ENCODE measurements at regions not wholly inside any gene's neighbourhood (a gene's known extent, or its start where the extent isn't known, plus 50 kb on each side); places are given as distances from the start of the nearest gene placed in this dataset.

- H3K27me3 Mint-ChIP-seq = peaks cover 34% of the 10 kb centered on the region
- no peak overlapping the region for H3K27ac Mint-ChIP-seq
- no peak for TF ChIP-seq CTCF (IDR thresholded peaks at IDR 0.05; ENCODE audit: unreplicated experiment)
- DNase-seq (ENCODE audit: low spot score, unreplicated experiment) = no peak
- H3K4me3 Mint-ChIP-seq (ENCODE audit: low read depth) = no peak overlapping the region
- H3K9me3 Mint-ChIP-seq (ENCODE audit: low read depth) = no peaks in the 10 kb centered on the region
- no peaks in the 10 kb centered on the region for H3K4me1 Mint-ChIP-seq (ENCODE audit: low read depth)
- H3K36me3 Mint-ChIP-seq (ENCODE audit: insufficient read depth) = no peaks in the 10 kb centered on the region
Observed at GRCh38 chr1:29889776-29890175, 653.5 kb downstream of the PTPRU start.

DNA sequence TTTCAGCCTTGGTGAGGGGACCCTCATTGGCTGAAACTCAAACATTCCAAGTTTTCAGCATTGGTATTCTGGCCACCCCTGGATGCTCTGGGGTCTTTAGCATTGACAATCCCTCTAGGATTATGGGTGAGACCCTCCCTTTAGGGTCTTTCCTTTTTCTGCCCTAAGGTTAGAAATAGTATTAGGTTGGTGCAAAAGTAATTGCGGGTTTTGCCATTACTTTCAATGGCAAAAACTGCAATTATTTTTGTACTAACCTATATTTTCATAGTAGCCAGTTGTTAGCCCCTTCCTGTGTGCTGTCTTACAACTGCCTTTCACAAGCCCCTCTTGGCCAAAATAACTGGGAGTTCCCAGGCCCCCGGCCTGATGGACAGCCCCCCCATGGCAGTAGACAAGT, 648.4 kb downstream of the PTPRU start:
- H3K4me3 Mint-ChIP-seq (ENCODE audit: low read depth) = no peak overlapping the region
- no peaks in the 10 kb centered on the region for H3K36me3 Mint-ChIP-seq (ENCODE audit: insufficient read depth)
- no peaks in the 10 kb centered on the region for H3K9me3 Mint-ChIP-seq (ENCODE audit: low read depth)
- no peak overlapping the region for H3K27ac Mint-ChIP-seq
- peaks cover 13% of the 10 kb centered on the region for H3K27me3 Mint-ChIP-seq
- no peak for TF ChIP-seq CTCF (IDR thresholded peaks at IDR 0.05; ENCODE audit: unreplicated experiment)
- H3K4me1 Mint-ChIP-seq (ENCODE audit: low read depth) = no peaks in the 10 kb centered on the region
- no peak for DNase-seq (ENCODE audit: low spot score, unreplicated experiment)

- Mint-ChIP-seq H3K9me3 (ENCODE audit: low read depth) (no peaks in the 10 kb centered on the region), H3K27ac (no peak overlapping the region)
- no peak for TF ChIP-seq CTCF (IDR thresholded peaks at IDR 0.05; ENCODE audit: unreplicated experiment)
Observed at GRCh38 chr1:29883986-29884385, 647.7 kb downstream of the PTPRU start.

GRCh38 chr1:29883411-29883832, 647.1 kb downstream of the PTPRU start:
- Mint-ChIP-seq H3K27me3 (peaks cover 11% of the 10 kb centered on the region), H3K4me3 (ENCODE audit: low read depth) (no peak overlapping the region), H3K4me1 (ENCODE audit: low read depth) (no peaks in the 10 kb centered on the region), H3K36me3 (ENCODE audit: insufficient read depth) (no peaks in the 10 kb centered on the region), H3K27ac (no peak overlapping the region), H3K9me3 (ENCODE audit: low read depth) (no peaks in the 10 kb centered on the region)
- no peak for TF ChIP-seq CTCF (IDR thresholded peaks at IDR 0.05; ENCODE audit: unreplicated experiment)
- DNase-seq (ENCODE audit: low spot score, unreplicated experiment) = no peak

More at GRCh38 chr1:29883986-29884385, 647.7 kb downstream of the PTPRU start:
- Mint-ChIP-seq H3K4me1 (ENCODE audit: low read depth) (no peaks in the 10 kb centered on the region), H3K27me3 (peaks cover 9% of the 10 kb centered on the region), H3K4me3 (ENCODE audit: low read depth) (no peak overlapping the region), H3K36me3 (ENCODE audit: insufficient read depth) (no peaks in the 10 kb centered on the region)
- DNase-seq (ENCODE audit: low spot score, unreplicated experiment) = no peak

- no peaks in the 10 kb centered on the region for H3K9me3 Mint-ChIP-seq (ENCODE audit: low read depth)
- DNase-seq (ENCODE audit: low spot score, unreplicated experiment) = no peak
- no peaks in the 10 kb centered on the region for H3K4me1 Mint-ChIP-seq (ENCODE audit: low read depth)
- no peak for TF ChIP-seq CTCF (IDR thresholded peaks at IDR 0.05; ENCODE audit: unreplicated experiment)
- H3K36me3 Mint-ChIP-seq (ENCODE audit: insufficient read depth) = no peaks in the 10 kb centered on the region
- no peak overlapping the region for H3K4me3 Mint-ChIP-seq (ENCODE audit: low read depth)
- peaks cover 18% of the 10 kb centered on the region for H3K27me3 Mint-ChIP-seq
- no peak overlapping the region for H3K27ac Mint-ChIP-seq
Observed at GRCh38 chr1:29880556-29880955, 644.2 kb downstream of the PTPRU start.

Measured in progenitor cell of endocrine pancreas (in vitro differentiated cells).